HG02885 (cell line): ENCODE measurements at regions not wholly inside any gene's neighbourhood (a gene's known extent, or its start where the extent isn't known, plus 50 kb on each side); places are given as distances from the start of the nearest gene placed in this dataset.
"Not testable (repeated sequence)": the region's sequence is repeated elsewhere in the genome, so short reads cannot be mapped to it uniquely, and the experiment has no call there.

Experiments used
- ATAC-seq: cut with Tn5 transposase; IDR thresholded peaks from one replicate; pipeline ENCODE4 v1.9.1; 2021; ENCODE audit warnings: mild to moderate bottlenecking; ENCODE audit not compliant: unreplicated experiment, poor library complexity

GRCh38 chr15:77897896-77898406 is 179.6 kb downstream of the TBC1D2B start:
- no peak for ATAC-seq

GRCh38 chr15:77897113-77897895 is 180.2 kb downstream of the TBC1D2B start:
- ATAC-seq, result not testable (repeated sequence)

- ATAC-seq, result not testable (repeated sequence)
These were observed 181.1 kb downstream of the TBC1D2B start for GRCh38 chr15:77896147-77897112.

GRCh38 chr15:77895742-77896141 is 181.8 kb downstream of the TBC1D2B start:
- no peak for ATAC-seq

GRCh38 chr15:77895145-77895544 is 182.4 kb downstream of the TBC1D2B start:
- not testable (repeated sequence) for ATAC-seq

GRCh38 chr15:77893671-77894640 is 183.6 kb downstream of the TBC1D2B start:
- ATAC-seq, result not testable (repeated sequence)

- ATAC-seq, result not testable (repeated sequence)
These were observed 184.3 kb downstream of the TBC1D2B start for GRCh38 chr15:77893246-77893645.

GRCh38 chr15:77892335-77892734 is 185.2 kb downstream of the TBC1D2B start:
- no peak for ATAC-seq

- ATAC-seq, result not testable (repeated sequence)
These were observed 185.6 kb downstream of the TBC1D2B start for GRCh38 chr15:77891862-77892261.

- ATAC-seq, result not testable (repeated sequence)
These were observed 186.4 kb downstream of the TBC1D2B start for GRCh38 chr15:77890911-77891801.

GRCh38 chr15:77889828-77890725 is 187.4 kb downstream of the TBC1D2B start:
- not testable (repeated sequence) for ATAC-seq

GRCh38 chr15:77889009-77889806 is 188.3 kb downstream of the TBC1D2B start:
- no peak for ATAC-seq

GRCh38 chr15:77887563-77888429 is 189.7 kb downstream of the TBC1D2B start:
- not testable (repeated sequence) for ATAC-seq

- ATAC-seq, result no peak
These were observed 190.6 kb downstream of the TBC1D2B start for GRCh38 chr15:77886805-77887448.

- ATAC-seq, result not testable (repeated sequence)
These were observed 191.5 kb downstream of the TBC1D2B start for GRCh38 chr15:77885877-77886500.
